DOHH2 (cell line): ENCODE measurements at regions not wholly inside any gene's neighbourhood (a gene's known extent, or its start where the extent isn't known, plus 50 kb on each side); places are given as distances from the start of the nearest gene placed in this dataset.
"Not testable (repeated sequence)": the region's sequence is repeated elsewhere in the genome, so short reads cannot be mapped to it uniquely, and the experiment has no call there.

ENCODE experiments used
- H3F3A ChIP-seq: fragments of 200-600 bp; sonication (generic), shearing (Covaris generic); 2 replicates; pipeline ENCODE4 v1.6.0; 2016; ENCODE audit warnings: antibody characterized with exemption, mild to moderate bottlenecking; ENCODE audit not compliant: control insufficient read depth, insufficient read depth
- H3K27ac ChIP-seq: fragments of 200-600 bp; sonication (generic); 2 replicates; pipeline ENCODE4 v1.5.1; 2014; ENCODE audit warnings: low read depth, mild to moderate bottlenecking, low read length, moderate library complexity
- H3K27me3 ChIP-seq: fragments of 200-600 bp; sonication (generic); 2 replicates; pipeline ENCODE4 v1.6.1; 2014; ENCODE audit warnings: mild to moderate bottlenecking, low read length, mixed read lengths; ENCODE audit not compliant: control insufficient read depth
- H3K36me3 ChIP-seq: fragments of 200-600 bp; sonication (generic); 2 replicates; pipeline ENCODE4 v1.6.1; 2014; ENCODE audit warnings: mild to moderate bottlenecking, low read length, moderate library complexity, mixed read lengths; ENCODE audit not compliant: control insufficient read depth
- H3K4me1 ChIP-seq: fragments of 200-600 bp; sonication (generic); 2 replicates; pipeline ENCODE4 v1.6.1; 2014; ENCODE audit warnings: mild to moderate bottlenecking, low read length, mixed read lengths; ENCODE audit not compliant: control insufficient read depth
- H3K4me2 ChIP-seq: fragments of 200-600 bp; sonication (generic); 2 replicates; pipeline ENCODE4 v1.6.0; 2014; ENCODE audit warnings: mild to moderate bottlenecking, low read length, moderate library complexity
- H3K4me3 ChIP-seq: fragments of 200-600 bp; sonication (generic); 2 replicates; pipeline ENCODE4 v1.5.1; 2014; ENCODE audit warnings: mild to moderate bottlenecking, low read length, mixed read lengths
- H3K79me2 ChIP-seq: fragments of 200-600 bp; sonication (generic); 2 replicates; pipeline ENCODE4 v1.6.1; 2014; ENCODE audit warnings: mild to moderate bottlenecking, low read length, mixed read lengths; ENCODE audit not compliant: control insufficient read depth
- H3K9me2 ChIP-seq: fragments of 200-600 bp; sonication (generic); replicated peaks from 2 replicates; pipeline ENCODE4 v1.6.1; 2014; ENCODE audit warnings: mild to moderate bottlenecking, low read length, mixed read lengths; ENCODE audit not compliant: control insufficient read depth
- H3K9me3 ChIP-seq: fragments of 200-600 bp; sonication (generic); 2 replicates; pipeline ENCODE4 v1.6.1; 2014; ENCODE audit warnings: antibody characterized with exemption, low read length, mixed read lengths; ENCODE audit not compliant: control insufficient read depth, insufficient read depth
- H4K20me1 ChIP-seq: fragments of 200-600 bp; sonication (generic); 2 replicates; pipeline ENCODE4 v1.6.0; 2014; ENCODE audit warnings: low read depth, mild to moderate bottlenecking, antibody characterized with exemption, low read length, moderate library complexity; ENCODE audit not compliant: control insufficient read depth, insufficient read depth
- CTCF ChIP-seq: fragments of 200-600 bp; sonication (generic); IDR thresholded peaks from one replicate; pipeline ENCODE4 v1.5.1; 2014; ENCODE audit warnings: antibody characterized with exemption, mild to moderate bottlenecking, low read depth, low read length; ENCODE audit not compliant: poor library complexity, severe bottlenecking
- EZH2phosphoT487 ChIP-seq: fragments of 200-600 bp; sonication (generic); IDR thresholded peaks from 2 replicates; pipeline ENCODE4 v1.6.1; 2017; ENCODE audit warnings: borderline replicate concordance, mild to moderate bottlenecking, antibody characterized with exemption, low read length, moderate library complexity, mixed read lengths

- no peak overlapping the region for H3K4me2 ChIP-seq
- H4K20me1 ChIP-seq = no peaks in the 10 kb centered on the region
- no peaks in the 10 kb centered on the region for H3K9me2 ChIP-seq
- no peak overlapping the region for H3K27ac ChIP-seq
- H3K4me1 ChIP-seq = no peaks in the 10 kb centered on the region
- no peaks in the 10 kb centered on the region for H3K27me3 ChIP-seq
- TF ChIP-seq CTCF (no peak), EZH2phosphoT487 (no peak)
- no peaks in the 10 kb centered on the region for H3K79me2 ChIP-seq
- H3F3A ChIP-seq = no peaks in the 10 kb centered on the region
- no peak overlapping the region for H3K4me3 ChIP-seq
- no peaks in the 10 kb centered on the region for H3K9me3 ChIP-seq
- no peaks in the 10 kb centered on the region for H3K36me3 ChIP-seq
These were observed 408.0 kb upstream of the KLHL1 start for GRCh38 chr13:70516226-70516625.

- H3K9me2 ChIP-seq, H3K36me3 ChIP-seq, H3K4me2 ChIP-seq, H3K27ac ChIP-seq, H3K4me1 ChIP-seq, H3F3A ChIP-seq, H3K27me3 ChIP-seq, H3K9me3 ChIP-seq, H3K79me2 ChIP-seq, H3K4me3 ChIP-seq, H4K20me1 ChIP-seq: not testable (repeated sequence)
These were observed 403.7 kb upstream of the KLHL1 start for GRCh38 chr13:70511861-70512417.

- H4K20me1 ChIP-seq = no peaks in the 10 kb centered on the region
- no peaks in the 10 kb centered on the region for H3K79me2 ChIP-seq
- TF ChIP-seq EZH2phosphoT487 = no peak
- no peak for TF ChIP-seq CTCF
- peaks cover 3% of the 10 kb centered on the region; the same call in 1 of the 2 replicates for H3K9me3 ChIP-seq
- no peaks in the 10 kb centered on the region for H3K27me3 ChIP-seq
- no peak overlapping the region for H3K4me2 ChIP-seq
- H3K4me1 ChIP-seq = no peaks in the 10 kb centered on the region
- H3K27ac ChIP-seq = no peak overlapping the region
- H3F3A ChIP-seq = no peaks in the 10 kb centered on the region
- no peaks in the 10 kb centered on the region for H3K36me3 ChIP-seq
- no peaks in the 10 kb centered on the region for H3K9me2 ChIP-seq
- no peak overlapping the region for H3K4me3 ChIP-seq
These were observed 397.6 kb upstream of the KLHL1 start for GRCh38 chr13:70505809-70506208.

GRCh38 chr13:70502944-70503343, 394.7 kb upstream of the KLHL1 start:
- no peaks in the 10 kb centered on the region for H3K9me3 ChIP-seq
- H3K4me1 ChIP-seq = no peaks in the 10 kb centered on the region
- TF ChIP-seq CTCF = no peak
- TF ChIP-seq EZH2phosphoT487 = no peak
- no peak overlapping the region for H3K4me3 ChIP-seq
- H3K36me3 ChIP-seq = no peaks in the 10 kb centered on the region
- H3K9me2 ChIP-seq = no peaks in the 10 kb centered on the region
- no peaks in the 10 kb centered on the region for H4K20me1 ChIP-seq
- H3K27me3 ChIP-seq = no peaks in the 10 kb centered on the region
- no peaks in the 10 kb centered on the region for H3F3A ChIP-seq
- H3K27ac ChIP-seq = no peak overlapping the region
- H3K79me2 ChIP-seq = no peaks in the 10 kb centered on the region
- no peak overlapping the region for H3K4me2 ChIP-seq
